ENCODE measurements at regions not wholly inside any gene's neighbourhood (a gene's known extent, or its start where the extent isn't known, plus 50 kb on each side); places are given as distances from the start of the nearest gene placed in this dataset.
"Not testable (repeated sequence)": the region's sequence is repeated elsewhere in the genome, so short reads cannot be mapped to it uniquely, and the experiment has no call there.

DNA sequence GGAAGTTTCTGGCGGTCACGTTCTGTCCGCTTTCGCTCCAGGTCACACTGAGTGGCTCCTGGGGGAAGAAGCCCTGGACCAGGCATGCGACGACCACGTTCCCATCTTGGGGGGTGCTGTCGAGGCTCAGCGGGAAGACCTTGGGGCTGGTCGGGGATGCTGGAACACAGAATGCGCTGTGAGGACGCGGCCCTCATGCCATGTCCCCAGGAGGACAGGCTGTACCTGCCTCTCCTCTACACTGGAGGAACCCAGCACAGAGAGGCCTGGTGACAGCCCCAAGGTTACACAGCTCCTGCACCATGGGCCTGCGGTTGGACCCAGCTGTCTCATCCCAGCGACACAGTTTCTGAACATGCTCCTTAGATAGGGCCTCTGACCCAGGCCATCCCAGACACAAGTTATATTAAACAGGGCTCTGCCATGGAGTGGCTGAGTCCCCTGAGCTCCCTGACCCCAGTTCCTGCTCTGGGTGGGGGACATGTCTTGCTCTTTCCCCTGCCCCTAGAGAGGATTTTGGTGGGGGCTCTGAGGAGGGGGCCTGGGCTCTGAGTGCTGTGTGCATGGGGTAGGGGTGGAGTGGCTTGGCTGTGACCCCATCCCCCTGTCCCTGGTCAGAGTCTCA is 62.0 kb downstream of the TMEM121 start:
- intact Hi-C loops (cut with DNase I; ENCODE audit: low total_unique reads), result no loop called here
- no peaks in the 10 kb centered on the region for H3K9me3 ChIP-seq
- no peaks in the 10 kb centered on the region for H3K4me1 ChIP-seq
- no peaks in the 10 kb centered on the region for H3K36me3 ChIP-seq
- no peak overlapping the region for H3K27ac ChIP-seq
- DNase-seq, result no peak
- TF ChIP-seq, protein P1, sequence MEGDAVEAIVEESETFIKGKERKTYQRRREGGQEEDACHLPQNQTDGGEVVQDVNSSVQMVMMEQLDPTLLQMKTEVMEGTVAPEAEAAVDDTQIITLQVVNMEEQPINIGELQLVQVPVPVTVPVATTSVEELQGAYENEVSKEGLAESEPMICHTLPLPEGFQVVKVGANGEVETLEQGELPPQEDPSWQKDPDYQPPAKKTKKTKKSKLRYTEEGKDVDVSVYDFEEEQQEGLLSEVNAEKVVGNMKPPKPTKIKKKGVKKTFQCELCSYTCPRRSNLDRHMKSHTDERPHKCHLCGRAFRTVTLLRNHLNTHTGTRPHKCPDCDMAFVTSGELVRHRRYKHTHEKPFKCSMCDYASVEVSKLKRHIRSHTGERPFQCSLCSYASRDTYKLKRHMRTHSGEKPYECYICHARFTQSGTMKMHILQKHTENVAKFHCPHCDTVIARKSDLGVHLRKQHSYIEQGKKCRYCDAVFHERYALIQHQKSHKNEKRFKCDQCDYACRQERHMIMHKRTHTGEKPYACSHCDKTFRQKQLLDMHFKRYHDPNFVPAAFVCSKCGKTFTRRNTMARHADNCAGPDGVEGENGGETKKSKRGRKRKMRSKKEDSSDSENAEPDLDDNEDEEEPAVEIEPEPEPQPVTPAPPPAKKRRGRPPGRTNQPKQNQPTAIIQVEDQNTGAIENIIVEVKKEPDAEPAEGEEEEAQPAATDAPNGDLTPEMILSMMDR (IDR thresholded peaks at IDR 0.05), result no peak
- H3K27me3 ChIP-seq, result no peaks in the 10 kb centered on the region
- H3K4me3 ChIP-seq, result no peak overlapping the region

DNA sequence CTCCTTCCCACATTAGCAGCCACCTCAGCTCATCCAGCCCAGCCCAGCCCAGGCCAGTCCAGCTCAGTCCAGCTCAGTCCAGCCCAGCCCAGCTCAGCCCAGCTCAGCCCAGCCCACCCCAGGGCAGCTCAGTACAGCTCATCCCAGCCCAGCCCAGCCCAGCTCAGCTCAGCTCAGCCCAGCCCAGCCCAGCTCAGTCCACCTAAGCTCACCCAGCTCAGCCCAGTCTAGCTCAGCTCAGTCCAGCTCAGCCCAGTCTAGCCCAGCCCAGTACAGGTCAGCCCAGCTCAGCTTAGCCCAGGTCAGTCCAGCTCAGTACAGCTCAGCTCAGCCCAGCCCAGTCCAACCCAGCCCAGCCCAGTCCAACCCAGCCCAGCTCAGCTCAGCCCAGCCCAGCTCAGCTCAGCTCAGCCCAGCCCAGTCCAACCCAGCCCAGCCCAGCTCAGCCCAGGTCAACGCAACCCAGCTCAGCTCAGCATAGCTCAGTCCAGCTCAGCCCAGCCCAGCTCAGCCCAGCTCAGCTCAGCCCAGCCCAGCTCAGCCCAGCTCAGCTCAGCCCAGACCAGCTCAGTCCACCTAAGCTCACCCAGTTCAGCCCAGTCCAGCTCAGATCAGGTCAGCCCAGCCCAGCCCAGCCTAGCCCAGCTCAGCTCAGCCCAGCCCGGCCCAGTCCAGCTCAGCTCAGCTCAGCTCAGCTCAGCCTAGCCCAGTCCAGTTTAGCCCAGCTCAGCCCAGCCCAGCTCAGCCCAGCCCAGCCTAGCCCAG is 63.0 kb downstream of the TMEM121 start:
- Histone ChIP-seq H3K4me1 (no peaks in the 10 kb centered on the region), H3K9me3 (no peaks in the 10 kb centered on the region), H3K4me3 (no peak overlapping the region), H3K27ac (no peak overlapping the region), H3K36me3 (no peaks in the 10 kb centered on the region), H3K27me3 (no peaks in the 10 kb centered on the region)
- TF ChIP-seq, protein P1 (IDR thresholded peaks at IDR 0.05), result no peak
- DNase-seq, result no peak
- intact Hi-C loops (cut with DNase I; ENCODE audit: low total_unique reads), result no loop called here

DNA sequence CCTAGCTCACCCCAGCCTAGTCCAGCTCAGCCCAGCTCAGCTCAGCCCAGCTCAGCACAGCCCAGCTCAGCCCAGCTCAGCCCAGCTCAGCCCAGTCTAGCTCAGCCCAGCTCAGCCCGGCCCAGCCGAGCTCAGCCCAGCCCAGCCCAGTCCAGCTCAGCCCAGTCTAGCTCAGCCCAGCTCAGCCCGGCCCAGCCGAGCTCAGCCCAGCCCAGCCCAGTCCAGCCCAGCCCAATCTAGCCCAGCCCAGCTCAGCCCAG is 63.5 kb downstream of the TMEM121 start:
- intact Hi-C loops (cut with DNase I; ENCODE audit: low total_unique reads); H3K9me3 ChIP-seq; H3K4me3 ChIP-seq; H3K27ac ChIP-seq; H3K4me1 ChIP-seq; H3K36me3 ChIP-seq; H3K27me3 ChIP-seq; DNase-seq: not testable (repeated sequence)

DNA sequence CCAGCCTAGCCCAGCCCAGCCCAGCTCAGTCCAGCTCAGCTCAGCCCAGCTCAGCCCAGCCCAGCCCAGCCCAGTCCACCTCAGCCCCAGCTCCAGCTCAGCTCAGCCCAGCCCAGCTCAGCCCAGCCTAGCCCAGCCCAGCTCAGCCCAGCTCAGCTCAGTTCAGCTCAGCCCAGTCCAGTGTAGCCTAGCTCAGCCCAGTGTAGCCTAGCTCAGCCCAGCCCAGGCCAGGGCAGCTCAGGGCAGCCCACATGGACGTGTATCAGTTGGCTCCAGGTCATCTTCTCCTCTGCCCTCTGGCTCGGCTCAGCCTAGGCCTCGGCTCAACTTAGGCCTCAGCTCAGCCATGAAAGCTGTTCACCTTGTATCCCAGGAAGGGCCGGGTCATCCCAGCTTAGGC is 64.7 kb downstream of the TMEM121 start:
- Histone ChIP-seq H3K27ac (no peak overlapping the region), H3K36me3 (no peaks in the 10 kb centered on the region), H3K4me1 (no peaks in the 10 kb centered on the region), H3K27me3 (no peaks in the 10 kb centered on the region), H3K4me3 (no peak overlapping the region), H3K9me3 (no peaks in the 10 kb centered on the region)
- DNase-seq, result no peak
- TF ChIP-seq, protein P1 (IDR thresholded peaks at IDR 0.05), result no peak
- intact Hi-C loops (cut with DNase I; ENCODE audit: low total_unique reads), result no loop called here

DNA sequence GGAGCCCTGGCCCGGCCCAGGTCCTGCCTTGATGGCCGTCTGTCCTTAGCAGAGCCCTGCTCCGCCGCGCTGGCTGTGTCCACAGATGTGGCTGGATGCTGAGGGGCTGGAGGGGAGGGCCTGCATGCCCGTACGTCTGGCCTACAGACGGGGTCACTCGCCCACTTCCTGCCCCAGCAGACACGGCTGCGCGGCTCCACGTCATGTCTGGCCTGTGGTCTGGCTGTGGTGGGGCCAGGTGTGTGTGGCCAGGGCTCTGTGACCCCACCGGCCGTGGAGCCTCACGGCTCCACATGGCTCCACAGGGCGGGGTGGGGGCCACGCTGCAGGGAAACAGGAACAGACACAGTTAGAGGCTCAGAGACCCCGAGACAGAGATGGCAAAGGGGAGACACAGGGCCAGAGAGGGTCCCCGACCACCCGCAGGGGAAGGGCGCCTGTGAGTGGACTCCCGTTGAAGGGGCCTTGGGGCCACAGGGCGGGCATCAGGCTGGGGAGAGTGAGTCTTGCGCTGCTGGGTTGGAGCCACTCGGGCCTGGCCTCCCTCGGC is 65.5 kb downstream of the TMEM121 start:
- H3K4me1 ChIP-seq; DNase-seq; H3K9me3 ChIP-seq; intact Hi-C loops (cut with DNase I; ENCODE audit: low total_unique reads); H3K27me3 ChIP-seq; H3K36me3 ChIP-seq; H3K27ac ChIP-seq; H3K4me3 ChIP-seq: not testable (repeated sequence)

DNA sequence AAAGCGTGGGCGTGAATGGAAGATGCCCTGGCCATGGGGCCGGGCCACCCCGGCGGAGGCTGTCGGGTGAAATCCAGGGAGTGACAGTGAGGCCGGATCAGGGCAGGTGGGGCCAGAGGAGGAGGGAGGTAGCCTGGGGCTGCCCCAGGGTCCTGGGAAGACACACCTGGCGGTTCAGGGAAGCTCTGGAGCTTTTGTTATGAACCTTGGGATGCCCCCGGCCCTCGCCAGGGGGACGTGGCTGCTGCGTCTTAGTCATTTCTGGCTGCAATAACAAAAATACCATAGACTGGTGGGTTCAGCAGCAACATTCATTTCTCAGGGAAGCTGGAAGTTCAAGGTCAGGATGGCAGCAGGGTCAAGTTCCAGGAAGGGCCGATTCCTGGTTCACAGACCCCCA is 66.3 kb downstream of the TMEM121 start:
- H3K9me3 ChIP-seq; H3K4me1 ChIP-seq; H3K4me3 ChIP-seq; H3K27me3 ChIP-seq; intact Hi-C loops (cut with DNase I; ENCODE audit: low total_unique reads); H3K36me3 ChIP-seq; DNase-seq; H3K27ac ChIP-seq: not testable (repeated sequence)

DNA sequence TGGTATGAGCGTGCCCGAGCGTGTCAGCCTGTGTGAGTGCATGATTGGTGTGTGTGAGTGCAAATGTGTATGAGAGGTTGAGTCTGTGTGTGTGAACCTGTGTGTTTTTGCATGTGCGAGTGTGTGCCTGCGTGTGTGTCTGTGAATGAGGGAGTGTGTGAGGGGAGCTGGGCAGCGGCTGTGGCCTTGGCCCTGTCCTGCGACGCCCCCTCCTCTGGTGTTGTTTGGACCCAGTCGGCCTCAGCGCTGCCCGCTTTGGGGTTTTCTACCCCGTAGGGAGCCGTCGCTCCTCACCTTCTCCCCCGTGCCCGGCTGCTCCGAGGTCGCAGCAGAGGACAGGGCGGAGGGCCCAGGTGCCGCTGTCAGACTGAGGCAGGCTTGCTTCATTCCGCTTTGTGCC is 69.0 kb downstream of the TMEM121 start:
- H3K27ac ChIP-seq; H3K27me3 ChIP-seq; H3K4me1 ChIP-seq; H3K4me3 ChIP-seq; intact Hi-C loops (cut with DNase I; ENCODE audit: low total_unique reads); H3K9me3 ChIP-seq; H3K36me3 ChIP-seq: not testable (repeated sequence)
- DNase-seq, result peak in 1 of 2 donors; percentile 61

DNA sequence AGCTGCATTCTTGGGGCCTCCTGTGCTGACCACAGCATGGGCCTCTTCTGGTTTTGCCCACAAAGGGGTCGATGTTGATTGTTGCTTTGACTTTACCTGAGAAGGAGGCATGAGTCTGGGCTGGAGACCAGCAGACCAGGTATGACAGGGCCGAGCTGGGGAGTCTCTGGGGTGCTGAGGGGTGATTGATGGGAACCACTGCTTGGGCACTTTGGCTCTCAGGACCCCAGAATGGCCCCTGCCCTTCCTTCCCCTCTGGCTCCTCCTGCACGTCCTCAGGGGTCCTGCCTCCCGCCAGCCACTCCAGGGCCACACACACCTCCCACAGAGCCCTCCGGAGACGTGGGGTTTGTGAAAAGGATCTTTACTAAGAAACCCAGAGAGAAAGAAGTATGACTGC is 70.0 kb downstream of the TMEM121 start:
- DNase-seq; intact Hi-C loops (cut with DNase I; ENCODE audit: low total_unique reads): not testable (repeated sequence)

DNA sequence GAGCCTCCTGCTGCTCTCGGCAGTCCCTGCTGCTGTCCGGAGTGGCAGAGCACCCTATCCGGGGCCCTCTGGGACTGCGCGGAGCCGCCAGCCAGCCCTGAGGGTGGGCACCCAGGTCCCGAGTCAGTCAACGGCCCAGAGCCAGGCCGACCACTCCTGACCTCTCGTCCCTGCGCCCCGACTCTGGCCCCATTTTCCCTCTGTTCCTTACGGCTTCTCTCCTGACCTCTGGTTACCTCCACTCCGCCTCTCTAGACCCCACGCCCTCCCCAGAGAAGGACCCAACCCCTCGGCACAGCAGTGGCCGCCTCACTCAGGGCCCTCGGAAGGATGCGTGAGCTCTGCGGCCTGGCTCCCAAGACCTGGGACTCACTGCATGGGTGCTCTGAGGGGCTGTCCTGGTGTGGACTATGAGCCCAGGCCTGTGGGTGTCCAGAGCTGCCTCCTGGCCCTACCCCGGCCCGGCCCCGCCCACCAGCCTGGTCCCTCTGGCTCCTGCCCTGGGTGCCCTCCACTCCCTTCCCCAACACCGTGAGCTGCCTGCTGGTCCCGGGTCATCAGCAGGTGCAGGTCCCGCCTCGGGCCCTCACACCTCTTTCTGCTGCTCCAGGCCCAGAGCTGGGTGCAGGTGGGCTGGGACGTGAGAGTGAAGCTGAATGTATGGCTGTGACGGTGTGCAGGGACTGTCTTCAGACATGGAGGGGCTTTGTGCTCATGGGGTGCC is 71.8 kb downstream of the TMEM121 start:
- H3K36me3 ChIP-seq, H3K9me3 ChIP-seq, DNase-seq: not testable (repeated sequence)

More for the DNA sequence above, 70.0 kb downstream of the TMEM121 start:
- H3K36me3 ChIP-seq, H3K27ac ChIP-seq, H3K4me3 ChIP-seq, H3K4me1 ChIP-seq, H3K27me3 ChIP-seq, H3K9me3 ChIP-seq: not testable (repeated sequence)

DNA sequence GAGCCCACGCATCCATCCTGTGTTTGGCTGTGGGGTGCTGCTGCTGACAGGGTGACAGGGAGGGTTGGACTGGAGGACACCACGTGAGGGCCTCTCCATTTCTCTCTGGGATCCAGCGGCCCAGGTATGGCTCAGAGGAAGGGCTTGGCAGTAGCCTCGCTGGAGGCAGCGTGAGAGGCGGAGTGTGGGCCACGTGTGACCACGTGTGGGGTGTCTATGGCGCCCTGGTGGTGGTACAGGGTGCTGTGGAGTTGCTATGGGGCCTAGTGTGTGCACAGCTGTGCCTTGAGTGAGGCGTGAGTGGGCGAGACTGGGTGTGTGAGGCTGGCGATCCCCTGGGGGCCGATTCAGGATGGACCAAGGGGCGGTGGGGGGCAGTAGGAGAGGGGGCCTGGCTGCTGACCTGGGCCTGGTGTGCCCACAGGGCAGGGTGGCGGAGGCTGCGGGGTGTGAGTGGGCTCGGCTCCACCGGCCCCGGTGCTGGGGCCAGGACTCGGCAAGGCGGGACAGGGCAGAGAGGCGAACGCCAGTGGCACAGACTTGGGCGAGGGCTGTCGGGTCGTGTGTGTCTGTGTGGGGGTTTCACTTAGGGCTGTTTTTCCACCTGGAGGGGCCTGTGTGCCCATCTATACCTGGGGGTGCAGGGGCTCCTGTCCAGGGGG is 72.7 kb downstream of the TMEM121 start:
- H3K9me3 ChIP-seq; H3K27ac ChIP-seq; H3K27me3 ChIP-seq; intact Hi-C loops (cut with DNase I; ENCODE audit: low total_unique reads); H3K4me1 ChIP-seq; H3K4me3 ChIP-seq; H3K36me3 ChIP-seq: not testable (repeated sequence)
- DNase-seq, result peak in 1 of 2 donors; percentile 64

More for the DNA sequence above, 71.8 kb downstream of the TMEM121 start:
- H3K27me3 ChIP-seq; intact Hi-C loops (cut with DNase I; ENCODE audit: low total_unique reads); H3K4me3 ChIP-seq; H3K27ac ChIP-seq; H3K4me1 ChIP-seq: not testable (repeated sequence)

Measured in tibial artery (tissue), 4 donors.